D721Med (cell line): ENCODE measurements at regions not wholly inside any gene's neighbourhood (a gene's known extent, or its start where the extent isn't known, plus 50 kb on each side); places are given as distances from the start of the nearest gene placed in this dataset.

Experiments used
- DNase-seq: peaks from one replicate; pipeline ENCODE4 v3.0.0; 2011; ENCODE audit warnings: low spot score; ENCODE audit not compliant: insufficient read length
- FAIRE-seq: peaks from 2 replicates; lab custom pipeline; 2011; peaks lifted over from hg19 to GRCh38; lab: Jason Lieb, UNC
- TF ChIP-seq, protein P1 (sequence below): IDR thresholded peaks from 2 replicates; pipeline ENCODE4 v1.5.1; 2012; ENCODE audit warnings: mild to moderate bottlenecking, control low read depth; ENCODE audit not compliant: insufficient read depth; ENCODE audit errors: missing control alignments

DNA sequence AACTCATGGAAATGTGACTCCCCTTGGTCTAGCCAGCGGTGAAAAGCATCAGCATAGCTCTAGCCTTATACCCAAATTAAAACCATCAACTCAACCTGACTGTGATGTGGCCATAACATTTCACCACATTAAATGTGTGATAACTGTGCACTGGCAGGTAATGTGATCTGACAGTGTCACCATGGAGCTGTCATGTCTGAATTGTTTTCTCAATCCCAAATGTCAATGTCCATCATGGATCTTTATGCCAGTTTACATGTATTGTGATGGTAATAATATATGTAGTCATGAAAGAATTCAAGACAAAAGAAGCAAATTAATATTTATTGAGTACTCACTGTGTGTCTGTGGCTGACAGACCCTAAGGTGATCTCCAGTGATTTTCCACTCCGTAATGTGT lies 213.4 kb upstream of the EOMES start:
- TF ChIP-seq, protein P1, sequence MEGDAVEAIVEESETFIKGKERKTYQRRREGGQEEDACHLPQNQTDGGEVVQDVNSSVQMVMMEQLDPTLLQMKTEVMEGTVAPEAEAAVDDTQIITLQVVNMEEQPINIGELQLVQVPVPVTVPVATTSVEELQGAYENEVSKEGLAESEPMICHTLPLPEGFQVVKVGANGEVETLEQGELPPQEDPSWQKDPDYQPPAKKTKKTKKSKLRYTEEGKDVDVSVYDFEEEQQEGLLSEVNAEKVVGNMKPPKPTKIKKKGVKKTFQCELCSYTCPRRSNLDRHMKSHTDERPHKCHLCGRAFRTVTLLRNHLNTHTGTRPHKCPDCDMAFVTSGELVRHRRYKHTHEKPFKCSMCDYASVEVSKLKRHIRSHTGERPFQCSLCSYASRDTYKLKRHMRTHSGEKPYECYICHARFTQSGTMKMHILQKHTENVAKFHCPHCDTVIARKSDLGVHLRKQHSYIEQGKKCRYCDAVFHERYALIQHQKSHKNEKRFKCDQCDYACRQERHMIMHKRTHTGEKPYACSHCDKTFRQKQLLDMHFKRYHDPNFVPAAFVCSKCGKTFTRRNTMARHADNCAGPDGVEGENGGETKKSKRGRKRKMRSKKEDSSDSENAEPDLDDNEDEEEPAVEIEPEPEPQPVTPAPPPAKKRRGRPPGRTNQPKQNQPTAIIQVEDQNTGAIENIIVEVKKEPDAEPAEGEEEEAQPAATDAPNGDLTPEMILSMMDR = no peak
- DNase-seq (no peak), FAIRE-seq (no peak)

DNA sequence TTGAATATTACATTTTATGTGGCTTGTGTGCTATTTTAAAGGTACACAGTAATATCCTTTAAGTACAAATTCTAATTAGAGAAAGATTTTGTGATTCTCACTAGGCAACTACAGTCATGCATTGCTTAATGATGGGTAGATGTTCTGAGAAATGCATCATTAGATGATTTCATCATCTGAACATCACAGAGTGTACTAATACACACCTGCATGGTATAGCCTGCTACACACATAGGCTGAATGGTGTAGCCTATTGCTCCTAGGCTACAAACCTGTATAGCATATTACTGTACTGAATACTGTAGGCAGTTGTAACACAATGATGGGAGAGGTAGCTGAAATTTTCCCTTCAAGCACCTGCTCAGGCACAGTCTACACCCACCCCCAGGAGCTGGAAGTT lies 217.4 kb upstream of the EOMES start:
- TF ChIP-seq, protein P1 = no peak
- DNase-seq = no peak
- no peak for FAIRE-seq

DNA sequence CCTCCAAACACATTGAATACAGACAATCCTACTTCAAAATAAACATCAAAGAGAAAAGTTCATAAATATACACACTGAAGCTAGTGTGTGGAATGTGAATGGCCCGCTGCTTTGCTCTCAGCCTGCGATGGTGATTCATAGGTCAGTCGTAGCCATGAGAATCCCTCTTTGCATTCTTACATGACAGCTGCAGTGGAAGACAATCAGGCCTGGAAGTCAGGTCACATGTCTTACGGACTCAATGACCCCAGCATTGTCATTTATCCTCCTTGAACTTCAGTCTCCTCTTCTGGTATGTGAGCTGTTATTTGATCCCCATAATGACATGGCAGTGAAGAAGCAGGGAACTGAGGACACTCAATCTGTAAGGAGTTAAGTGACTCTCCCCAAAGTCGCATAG lies 217.8 kb upstream of the EOMES start:
- DNase-seq = no peak
- TF ChIP-seq, protein P1 = no peak
- no peak for FAIRE-seq

DNA sequence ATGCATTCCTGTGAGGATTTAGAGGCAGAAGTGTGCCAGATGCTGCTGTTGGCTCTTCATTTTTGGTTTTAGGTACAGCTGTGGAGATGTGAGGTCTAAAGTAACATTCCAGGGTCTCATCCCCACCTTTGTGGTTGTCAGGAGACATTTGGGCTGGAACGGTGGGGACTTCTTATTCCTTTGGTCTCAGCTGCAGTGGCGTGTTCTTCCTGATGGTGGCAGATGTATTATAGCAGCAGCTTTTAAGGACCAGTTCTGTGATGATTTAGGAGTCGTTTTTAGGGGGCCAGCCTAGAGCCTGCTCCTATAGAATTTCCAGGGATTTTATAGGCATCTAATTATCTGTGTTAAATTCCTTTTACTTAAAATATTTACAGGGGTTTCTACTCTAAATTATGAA lies 221.0 kb upstream of the EOMES start:
- FAIRE-seq = no peak
- no peak for DNase-seq
- TF ChIP-seq, protein P1 = no peak

DNA sequence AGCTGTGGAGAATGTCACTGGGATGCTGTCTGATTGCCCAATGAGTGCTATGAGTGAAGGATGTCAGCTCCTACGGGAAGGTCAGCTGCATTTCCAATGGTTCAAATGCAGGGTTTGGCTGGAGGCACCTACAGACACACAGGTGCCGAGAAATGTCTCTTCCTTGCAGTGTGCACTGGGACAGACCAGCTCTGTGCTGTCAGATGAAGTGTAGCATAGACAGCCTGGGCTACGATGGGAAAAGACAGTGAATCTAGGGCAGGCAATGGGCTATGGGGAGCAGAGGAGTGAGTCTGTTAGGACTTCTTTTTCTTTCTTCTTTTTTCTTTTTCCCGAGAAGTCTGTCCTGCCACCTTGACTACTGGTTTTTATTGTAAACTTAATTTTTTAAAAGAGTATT lies 223.1 kb upstream of the EOMES start:
- FAIRE-seq = no peak
- DNase-seq = no peak
- TF ChIP-seq, protein P1 = no peak

DNA sequence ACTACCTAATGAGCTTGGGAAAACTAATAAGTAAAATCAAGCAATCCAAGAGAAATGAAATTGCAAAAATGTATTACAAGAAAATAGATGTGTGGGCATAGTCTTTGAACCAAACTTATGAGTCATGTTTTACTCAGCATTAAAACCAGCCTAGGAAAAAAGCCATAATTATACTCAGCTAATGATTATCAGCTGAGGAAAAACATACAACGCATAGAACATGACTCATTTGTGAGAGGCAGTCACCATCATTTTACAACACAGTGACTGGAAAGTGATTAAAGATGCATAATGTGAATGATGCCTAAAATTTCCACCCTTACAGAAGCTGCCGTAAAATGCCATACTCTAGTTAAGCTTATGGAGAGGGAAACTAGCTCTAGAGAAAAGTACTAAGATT lies 238.0 kb upstream of the EOMES start:
- no peak for DNase-seq
- FAIRE-seq = no peak
- TF ChIP-seq, protein P1 = no peak

DNA sequence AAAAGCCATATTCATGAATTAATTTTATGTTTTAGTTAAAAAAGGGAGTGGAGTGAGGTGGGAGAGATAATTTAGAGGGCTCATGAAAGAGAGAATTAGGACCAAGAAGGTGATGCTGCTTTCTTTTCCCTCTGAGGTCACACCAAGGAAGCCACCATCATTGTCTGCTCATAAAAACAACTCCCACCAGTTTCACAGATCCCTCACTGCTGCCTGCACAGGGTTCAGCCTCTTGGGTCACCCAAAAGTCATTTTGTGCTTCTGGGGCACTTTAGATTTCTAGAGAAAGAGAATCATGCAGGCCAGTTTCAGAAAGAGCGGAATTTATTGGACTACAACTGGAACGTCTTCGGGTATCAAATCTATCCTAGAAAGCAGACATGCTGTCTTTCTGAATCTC lies 241.4 kb upstream of the EOMES start:
- DNase-seq (no peak), FAIRE-seq (no peak)
- TF ChIP-seq, protein P1 = no peak
